CD4-positive, alpha-beta T cell treated with Interleukin-17A for 4 hours (primary cell): ENCODE measurements at regions not wholly inside any gene's neighbourhood (a gene's known extent, or its start where the extent isn't known, plus 50 kb on each side); places are given as distances from the start of the nearest gene placed in this dataset.

Source experiments
- DNase-seq: peaks from one replicate; pipeline ENCODE4 v3.0.0-alpha.2; 2020; ENCODE audit warnings: mixed read lengths

DNA sequence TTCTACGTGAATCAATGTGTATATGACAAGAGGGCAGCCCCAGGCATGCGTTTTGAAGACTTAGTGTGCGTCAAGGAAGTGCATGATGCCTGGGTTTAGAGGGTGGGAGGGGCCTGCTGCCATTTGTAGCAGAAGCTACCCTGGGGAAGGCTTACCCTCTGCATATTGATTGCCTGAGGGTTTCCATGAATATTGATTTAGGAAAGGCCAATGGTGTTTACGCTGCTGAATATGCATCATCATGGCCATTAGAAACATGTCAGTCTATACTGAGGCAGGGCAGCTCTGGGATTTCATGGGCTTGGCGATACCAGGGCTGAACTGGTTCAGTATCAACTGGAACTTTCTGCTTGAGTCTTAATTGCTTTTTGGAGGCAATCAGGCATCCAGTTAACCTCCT lies 259.3 kb downstream of the DCDC2C start:
- no peak for DNase-seq

DNA sequence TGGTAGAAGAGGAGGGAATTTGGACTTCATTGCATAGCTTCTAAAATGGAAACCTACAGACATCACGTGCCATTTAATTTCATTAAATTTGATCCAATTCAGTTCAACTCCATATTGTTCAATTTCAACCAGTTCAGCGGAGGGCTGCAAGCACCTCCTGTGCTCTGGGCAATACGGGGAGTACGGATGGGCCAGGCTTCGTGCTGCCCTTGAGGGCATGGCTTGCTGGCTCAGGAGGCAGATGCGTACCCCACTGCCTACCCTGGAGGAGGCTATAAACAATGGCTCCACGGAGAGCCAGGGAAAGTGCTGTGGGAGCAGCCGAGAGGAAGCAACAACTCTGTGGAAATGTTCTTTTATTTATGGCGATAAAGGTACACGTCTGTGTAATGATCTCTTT lies 261.8 kb downstream of the DCDC2C start:
- no peak for DNase-seq

DNA sequence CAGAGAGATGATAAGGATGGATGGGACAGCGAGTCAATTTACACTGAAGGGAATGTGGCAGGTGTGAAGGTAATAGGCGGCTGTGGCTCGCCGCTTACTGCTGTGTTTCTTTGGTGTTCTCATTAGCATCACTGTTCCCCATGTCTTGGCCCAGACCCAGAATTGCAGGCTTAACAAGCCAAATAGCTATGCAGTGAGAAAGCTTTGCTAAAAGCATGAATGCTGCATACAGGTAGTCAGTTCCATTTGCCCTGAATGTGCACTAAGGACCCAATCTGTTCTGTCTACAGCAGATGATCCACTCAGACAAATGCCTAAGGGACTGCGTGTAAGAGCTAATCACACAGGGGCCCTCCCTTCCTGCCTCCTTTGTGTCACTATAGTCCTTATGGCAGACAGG lies 262.6 kb downstream of the DCDC2C start:
- DNase-seq, result no peak

DNA sequence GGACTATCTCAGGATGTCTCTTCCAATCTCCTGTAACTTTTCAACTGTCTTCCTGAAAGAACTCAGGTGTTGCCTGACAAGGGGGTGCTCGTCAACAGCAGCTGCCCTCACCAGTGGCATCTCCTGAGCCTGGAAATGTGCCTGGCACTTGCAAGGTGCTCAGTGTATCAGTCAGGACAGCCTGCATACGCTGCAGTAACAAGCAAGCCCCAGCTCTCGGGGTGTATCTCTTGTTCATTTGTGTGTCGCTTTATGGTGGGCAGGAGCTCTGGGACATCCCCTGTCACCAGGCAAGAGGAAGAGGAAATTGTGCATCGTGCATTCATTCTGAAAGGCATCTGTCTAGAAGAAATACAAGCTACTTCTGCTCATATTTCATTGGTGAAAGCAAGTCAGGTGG lies 263.1 kb downstream of the DCDC2C start:
- DNase-seq, result no peak

DNA sequence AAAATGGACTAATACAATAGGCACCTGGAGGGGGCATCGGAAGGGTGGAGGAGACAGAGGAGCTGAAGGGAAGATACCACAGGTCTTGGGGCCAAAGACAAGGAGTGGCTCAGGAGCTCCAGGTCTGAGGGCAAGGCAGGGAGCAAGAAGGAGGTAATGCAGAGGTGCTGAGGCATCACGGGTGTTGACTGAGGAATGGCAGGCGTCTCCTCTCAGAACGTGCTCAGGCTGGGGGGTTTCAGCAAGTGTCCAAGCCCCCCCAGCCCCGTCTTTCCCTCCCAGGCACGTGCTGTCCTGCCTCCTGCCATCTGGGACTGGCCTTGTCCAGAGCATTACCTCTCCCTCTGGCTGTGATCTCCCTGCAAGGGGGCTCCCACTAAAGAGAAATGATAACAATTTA lies 265.4 kb downstream of the DCDC2C start:
- DNase-seq, result no peak

DNA sequence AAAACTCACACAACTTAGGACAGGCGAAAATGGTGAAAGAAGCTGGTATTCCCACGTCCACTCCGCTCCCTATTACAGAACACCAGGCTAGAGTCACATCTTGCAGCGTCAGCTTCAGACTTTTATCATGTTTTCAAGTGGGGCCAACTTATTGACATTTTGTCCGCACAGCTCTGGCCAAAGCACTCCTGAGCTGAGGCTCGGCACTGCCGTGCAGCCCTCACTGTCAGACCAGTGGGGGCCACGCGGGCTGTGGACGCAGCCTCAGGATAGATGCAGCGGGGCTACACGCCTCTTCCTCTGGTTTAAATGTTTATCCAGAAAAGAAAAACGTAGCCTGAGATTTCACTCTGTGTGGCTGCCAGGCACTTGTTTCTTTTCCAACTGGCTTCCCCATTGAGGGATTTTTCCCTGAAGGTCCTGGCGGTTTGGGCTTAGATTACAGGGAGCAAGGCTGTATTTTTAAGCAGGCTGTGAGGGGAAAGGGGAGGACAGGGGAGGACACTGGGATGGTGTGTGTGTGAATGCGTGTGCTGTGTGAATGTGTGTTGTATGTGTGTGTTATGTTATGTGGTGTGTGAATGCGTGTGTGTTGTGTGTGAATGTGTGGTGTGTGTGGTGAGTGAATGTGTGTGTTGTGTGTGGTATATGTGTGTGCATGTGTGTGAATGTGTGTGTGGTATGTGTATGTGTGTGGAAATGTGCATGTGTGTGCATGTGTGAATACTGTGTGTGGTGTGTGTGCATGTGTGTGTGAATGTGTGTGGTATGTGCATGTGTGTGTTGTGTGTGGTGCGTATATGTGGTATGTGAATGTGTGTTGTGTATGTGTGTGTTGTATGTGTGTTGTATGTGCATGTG lies 267.6 kb downstream of the DCDC2C start:
- DNase-seq, result no peak

DNA sequence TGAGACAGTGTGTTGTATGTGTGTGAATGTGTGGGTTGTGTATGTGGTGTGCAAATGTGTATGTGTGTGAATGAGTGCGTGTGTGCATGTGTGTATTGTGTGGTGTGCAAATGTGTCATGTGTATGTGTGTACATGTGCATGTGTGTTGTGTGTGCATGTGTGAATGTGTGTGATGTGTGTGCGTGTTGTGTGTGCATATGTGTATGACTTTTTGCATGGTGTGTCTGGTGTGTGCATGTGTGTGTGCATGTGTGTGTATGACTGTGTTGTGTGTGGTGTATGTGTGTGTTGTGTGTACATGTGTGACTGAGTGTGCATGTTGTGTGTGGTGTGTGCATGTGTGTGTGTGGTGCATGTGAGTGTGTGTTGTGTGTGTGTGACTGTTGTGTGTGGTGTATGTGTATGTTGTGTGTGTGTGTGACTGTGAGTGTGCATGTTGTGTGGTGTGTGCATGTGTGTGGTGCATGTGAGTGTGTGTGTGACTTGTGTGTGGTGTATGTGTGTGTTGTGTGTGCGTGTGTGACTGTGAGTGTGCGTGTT lies 268.3 kb downstream of the DCDC2C start:
- no peak for DNase-seq

DNA sequence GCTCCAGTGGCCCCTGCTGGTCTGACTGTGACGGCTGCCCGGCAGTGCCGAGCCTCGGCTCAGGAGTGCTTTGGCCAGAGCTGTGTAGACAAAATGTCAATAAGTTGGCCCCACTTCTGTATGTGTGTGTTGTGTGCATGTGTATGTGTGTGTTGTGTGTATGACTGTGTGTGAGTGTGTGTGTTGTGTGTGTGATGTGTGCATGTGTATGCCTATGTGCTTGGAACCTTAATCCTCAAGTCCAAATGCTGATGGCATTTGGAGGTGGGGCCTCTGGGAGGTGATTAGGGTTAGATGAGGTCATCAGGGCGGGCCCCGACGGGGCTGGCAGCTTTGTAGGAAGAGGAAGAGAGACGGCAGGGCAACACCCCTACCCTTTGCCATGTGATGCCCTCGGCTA lies 269.0 kb downstream of the DCDC2C start:
- DNase-seq, result no peak

DNA sequence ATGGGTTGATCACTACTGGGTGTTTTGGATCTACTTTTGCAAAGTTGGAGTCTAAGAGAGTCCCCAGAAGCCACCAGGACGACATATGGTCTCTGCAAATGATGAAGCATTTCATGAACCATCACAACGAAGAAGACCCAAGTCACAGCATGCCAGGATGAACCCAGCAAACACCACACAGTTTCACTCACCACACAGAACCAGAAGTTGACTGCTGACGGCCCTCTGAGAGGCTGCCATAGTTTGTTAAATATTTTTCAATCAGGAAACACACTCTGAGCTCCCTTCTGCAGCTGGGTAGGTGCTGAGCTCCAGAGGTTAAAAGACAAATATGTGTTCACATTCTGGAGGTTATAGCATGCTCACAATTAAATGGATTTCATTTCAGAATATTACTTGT lies 271.4 kb downstream of the DCDC2C start:
- DNase-seq, result no peak

DNA sequence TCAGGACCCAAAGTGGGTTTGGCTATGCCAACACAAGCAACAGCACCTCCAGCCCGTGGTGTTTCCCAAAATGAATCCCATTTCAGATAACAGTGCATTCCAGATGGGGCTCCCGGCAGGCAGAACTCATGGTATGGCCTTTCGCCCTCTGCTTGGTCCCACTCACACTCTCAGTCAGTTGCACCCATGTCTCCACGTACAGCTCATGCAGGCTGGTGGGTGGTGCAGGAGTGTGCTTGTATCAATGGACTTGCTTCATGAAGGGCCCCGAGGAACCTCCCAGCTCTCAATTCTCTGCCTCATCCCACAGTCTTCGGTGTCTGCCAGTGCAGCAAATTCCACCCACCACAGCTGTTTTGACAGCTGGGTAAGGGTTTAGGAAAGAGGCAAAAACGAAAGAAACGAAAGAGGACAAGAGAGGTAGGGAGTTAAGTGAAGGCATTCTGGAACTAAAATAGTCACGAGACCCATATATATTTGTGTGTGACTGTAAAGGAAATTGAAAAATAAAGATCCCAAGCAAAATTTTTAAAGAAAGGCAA lies 278.1 kb downstream of the DCDC2C start:
- no peak for DNase-seq

DNA sequence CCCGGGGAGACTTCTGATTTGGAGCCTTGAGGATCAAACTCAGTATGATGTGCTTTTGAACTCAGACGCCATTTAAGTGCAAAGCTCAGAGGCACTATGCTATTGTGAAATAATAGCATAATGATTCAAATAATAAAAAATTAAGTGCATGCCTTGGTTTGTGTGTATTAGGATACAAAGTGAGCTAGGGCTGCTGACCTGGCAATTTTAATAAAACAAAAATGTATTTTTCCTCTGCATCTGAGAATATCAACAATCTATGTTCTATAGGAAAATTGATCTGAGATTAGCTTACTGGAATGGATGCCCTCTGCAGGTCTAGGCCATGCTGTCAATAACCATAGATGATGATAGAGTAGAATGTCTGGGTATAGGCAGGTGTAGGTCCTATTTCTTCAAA lies 278.8 kb downstream of the DCDC2C start:
- DNase-seq, result no peak

DNA sequence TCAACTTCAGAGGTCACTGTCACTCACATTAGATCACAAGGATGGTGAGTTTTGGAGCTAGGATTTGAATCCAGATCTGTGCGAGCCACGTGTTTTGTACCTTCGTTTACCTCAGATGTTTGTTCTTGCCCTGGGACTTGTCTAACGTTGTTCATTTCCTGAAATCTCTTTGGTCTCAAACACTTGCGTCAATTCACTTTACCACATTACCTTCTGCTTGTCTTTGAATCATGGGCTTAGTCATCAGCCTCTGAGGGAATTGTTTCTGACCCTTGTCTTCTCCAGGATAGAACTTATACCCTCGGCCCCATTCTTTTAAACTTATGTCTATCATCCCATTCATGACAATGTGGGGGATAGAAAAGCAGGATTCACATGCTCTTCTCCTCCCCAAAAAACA lies 282.7 kb downstream of the DCDC2C start:
- no peak for DNase-seq

DNA sequence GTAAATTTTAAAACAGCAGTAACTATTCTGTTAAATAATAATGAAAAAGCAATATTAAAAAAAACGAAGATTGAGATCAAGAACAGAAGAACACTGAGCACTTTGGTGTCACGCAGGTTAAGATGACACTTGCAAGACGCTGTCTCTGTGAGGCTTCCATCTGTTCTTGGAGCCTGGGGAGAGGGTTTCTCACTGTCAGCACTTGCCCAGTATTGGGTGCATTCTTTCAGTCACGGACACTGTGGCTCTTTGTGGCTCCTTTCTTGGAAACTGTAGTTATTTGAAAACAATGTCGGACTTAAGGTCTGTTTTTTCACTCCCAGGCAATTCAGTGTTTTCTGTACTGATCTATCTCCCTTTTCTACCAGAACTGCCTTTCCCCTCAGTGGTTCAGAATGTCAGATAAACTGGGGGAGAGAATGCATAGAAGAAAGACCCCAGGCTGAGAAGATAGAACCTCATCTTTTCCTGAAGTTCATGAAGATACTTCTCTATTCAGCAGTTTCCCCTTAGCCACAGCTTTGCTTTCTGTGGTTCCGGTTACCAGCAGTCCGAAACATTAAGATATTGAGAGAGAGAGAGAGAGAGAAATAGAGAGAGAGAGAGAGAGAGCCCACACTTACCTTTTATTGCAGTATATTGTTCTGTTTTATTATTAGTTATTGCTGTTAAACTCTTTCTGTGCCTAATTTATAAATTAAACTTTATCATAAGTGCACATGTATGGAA lies 283.3 kb downstream of the DCDC2C start:
- DNase-seq, result no peak

DNA sequence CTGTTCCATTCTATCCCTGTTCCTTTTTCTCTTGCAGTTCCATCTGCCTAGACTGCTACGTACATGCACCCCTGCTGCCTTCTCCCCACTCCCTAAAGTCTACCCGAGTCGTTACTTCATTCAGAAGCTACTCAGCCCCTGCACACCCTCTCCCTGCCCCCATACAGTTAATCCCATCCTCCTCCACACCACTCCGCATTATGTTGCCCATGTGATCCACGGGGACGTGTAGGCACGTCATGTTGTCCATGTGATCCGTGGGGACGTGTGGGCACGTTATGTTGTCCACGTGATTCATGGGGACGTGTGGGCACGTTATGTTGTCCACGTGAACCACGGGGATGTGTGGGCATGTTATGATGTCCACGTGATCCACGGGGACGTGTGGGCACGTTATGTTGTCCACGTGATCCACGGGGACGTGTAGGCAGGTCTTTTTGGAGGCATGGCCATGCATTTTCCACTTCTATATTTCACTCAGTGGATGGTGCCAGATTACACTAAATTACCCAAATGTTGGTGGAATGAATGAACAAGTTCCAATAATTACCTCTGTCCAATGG lies 299.5 kb downstream of the DCDC2C start:
- DNase-seq, result no peak

DNA sequence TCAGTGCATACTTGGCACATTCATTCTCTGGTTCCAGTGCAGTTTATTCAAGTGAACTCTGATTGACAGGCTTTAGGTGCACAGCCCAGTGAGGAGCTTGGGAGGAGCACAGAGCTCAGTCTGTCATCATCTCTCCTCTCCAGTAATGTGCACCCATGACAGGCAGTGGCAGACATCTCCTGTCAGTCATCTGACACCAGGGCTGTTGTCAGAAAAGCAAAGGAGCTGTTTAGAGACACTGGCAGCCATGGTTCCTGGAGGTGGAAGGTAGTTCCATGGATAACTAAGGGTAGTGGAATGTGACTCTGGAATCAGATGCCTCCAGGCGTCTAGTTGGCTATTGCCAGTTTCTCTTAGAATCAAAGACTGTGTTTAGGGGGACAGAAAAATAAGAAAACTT lies 308.8 kb downstream of the DCDC2C start:
- no peak for DNase-seq

DNA sequence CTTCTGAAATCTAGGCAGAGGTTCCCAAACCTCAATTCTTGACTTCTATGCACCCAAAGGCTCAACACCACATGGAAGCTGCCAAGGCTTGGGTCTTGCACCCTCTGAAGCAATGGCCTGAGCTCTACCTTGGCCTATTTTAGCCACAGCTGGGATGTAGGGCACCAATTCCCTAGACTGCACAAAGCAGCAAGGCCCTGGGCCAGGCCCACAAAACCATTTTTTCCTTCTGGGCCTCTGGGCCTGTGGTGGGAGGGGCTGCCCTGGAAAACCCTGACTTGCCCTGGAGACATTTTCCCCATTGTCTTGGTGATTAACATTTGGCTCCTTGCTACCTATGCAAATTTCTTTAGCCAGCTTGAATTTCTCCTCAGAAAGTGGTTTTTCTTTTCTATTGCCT lies 315.2 kb downstream of the DCDC2C start:
- DNase-seq, result no peak

DNA sequence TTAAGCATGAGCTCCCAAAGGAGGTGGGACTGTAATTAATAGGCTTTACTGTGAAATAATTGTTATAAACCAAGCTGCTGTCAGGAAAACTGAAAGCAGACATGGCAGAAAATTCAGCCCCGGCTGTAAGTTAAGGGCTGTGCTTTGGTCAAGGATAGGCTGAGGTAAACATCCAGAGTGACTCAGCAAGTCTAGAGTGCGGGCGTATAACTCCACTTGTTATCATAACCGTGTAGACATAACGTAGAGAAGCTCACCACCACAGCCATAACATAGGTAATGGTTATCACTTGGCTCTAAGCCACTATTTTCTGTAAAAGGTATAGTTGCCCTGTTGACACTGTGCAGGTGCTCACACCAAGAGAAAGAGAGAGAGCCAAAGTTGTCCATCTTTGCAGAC lies 316.8 kb downstream of the DCDC2C start:
- DNase-seq, result no peak

DNA sequence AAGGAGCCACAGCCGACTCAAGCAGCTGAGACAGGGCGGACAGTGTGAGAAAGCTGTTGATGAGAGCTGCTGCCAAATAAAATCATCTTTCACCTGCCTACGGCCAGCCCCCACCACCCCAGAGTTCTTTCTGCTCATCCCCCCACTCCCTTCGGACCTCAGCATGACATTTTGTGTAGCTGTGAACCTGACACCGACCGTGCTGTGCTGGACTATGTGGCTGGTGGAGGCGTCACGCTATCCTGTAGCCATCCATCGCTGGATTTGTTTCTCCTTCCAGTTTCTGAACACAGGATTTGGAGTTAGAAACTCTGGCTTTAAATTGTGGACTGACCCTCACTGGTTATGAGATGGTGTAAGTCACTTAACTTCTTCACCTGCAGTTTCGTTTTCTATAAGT lies 317.3 kb downstream of the DCDC2C start:
- no peak for DNase-seq

DNA sequence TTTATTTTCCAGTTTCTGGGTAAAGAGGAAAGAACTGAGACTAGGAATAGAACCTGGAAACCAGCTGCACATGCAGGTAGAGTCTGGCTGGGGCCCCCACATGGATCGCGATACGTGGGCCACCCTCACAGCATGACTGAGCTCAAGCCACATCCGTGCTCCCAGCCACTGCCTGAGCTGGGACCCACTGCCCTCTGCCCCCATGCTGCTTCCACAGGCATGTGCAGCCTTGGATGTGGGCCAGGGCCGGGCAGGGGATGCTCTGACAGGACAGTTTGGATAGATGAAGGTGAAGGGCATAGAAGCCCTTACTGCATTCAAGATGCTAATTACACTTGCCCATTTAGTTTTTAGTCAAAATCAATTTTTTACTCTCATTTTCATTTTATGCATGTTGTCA lies 321.2 kb downstream of the DCDC2C start:
- no peak for DNase-seq

DNA sequence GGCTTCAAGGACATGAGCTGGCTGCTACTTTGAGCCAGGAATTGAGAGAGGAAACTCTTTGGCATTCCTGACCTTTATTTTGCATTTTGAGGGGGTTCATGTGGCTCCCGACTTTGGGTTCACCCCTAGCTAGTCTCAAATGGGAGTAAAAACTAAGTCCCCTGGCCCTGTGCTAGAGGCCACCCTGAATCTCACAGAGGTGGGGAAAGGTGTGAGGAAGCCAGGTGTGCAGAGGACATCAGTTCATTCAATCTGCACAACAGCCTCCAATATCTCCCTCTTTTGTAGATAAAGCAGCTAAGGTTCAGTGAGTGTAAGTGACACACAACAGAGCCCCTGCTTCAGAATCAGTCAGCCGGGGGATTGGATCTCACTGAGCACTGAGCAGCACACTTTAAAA lies 325.7 kb downstream of the DCDC2C start:
- DNase-seq, result no peak

DNA sequence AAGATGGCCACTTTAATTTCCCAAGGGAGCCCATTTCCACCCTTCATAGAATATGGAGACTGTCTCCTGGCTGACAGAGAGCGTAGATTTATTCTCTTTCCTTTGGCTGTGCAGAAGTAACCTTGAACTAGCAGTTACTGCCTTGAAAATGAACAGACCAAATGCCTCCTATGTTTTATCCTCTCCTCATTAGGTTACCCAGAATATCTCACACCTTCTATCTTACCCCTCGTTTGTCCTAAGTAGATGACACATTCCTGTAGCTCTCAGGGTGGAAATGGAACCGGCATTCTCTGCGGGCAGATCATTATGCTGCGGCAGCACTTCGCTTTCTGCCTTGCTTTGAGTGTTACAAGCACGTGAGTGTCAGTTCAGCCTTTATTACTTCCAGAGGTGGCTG lies 336.5 kb downstream of the DCDC2C start:
- DNase-seq, result no peak

DNA sequence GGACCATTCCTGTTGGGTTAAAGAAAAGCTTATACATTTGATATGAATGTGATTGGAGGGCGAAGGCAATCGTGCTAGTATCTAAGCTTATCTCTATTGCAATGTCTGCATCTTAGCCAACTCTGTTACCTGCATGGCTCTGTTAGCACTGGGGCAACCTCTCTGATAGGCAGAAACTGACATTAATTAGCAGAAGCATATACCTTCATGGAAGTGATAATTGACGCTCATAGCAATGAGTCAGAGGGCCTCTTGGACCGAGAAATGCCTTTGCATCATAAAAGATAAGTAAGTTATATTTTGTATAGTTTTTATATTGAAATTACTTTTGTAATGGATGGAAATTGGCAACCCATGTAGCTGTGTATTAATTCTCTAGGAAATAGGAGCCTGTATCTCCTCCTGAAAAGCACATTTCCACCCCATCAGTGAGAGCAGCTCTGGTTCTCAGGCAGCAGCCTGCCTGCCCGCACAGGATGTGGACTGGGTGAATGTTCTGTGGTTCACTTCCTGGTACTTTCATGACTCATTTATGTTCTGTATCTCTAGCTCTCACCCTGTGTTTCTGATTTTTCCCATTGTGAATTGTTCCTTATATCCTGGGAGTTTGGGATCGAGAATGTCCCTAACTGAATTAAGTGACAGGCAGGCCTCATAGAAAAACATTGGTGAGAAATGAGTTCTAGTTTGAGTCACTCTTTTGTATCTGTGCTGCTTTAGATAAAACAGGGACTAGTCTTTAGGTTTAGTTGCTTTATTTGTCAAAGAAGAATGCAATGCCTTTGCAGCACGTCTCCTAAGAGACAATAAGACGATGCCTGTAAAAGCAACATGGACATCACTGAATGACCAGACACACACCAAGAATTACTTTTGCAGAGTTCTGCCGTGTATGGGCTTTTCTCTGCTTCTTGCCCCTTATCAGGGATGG lies 344.9 kb downstream of the DCDC2C start:
- DNase-seq, result no peak

DNA sequence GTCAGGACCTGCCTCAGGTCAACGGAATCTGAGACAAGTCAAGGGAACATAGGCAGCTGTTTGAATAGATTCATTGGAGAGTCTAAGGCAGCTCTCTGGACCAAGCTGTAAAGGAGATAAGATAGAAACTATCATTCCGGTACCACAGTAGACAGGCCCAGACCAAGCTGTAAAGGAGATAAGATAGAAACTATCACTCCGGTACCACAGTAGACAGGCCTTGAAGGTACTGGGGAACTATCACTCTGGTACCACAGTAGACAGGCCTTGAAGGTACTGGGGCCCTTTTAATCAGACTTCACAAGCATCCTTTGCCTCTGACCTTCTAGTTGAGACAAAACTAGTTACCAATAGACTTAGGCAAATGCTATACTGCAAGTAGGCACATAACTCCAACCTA lies 346.1 kb downstream of the DCDC2C start:
- DNase-seq, result no peak
